HL-60/S4 (cell line): ENCODE measurements at regions not wholly inside any gene's neighbourhood (a gene's known extent, or its start where the extent isn't known, plus 50 kb on each side); places are given as distances from the start of the nearest gene placed in this dataset.
"Not testable (repeated sequence)": the region's sequence is repeated elsewhere in the genome, so short reads cannot be mapped to it uniquely, and the experiment has no call there.

Source experiments
- in situ Hi-C: fragments of 300-500 bp; cut with MboI; formaldehyde crosslinking; loops from 2 replicates; pipeline ENCODE4 v1.14.3; 2022; ENCODE audit warnings: low sequenced_read_pairs

- in situ Hi-C loops = no loop called here
These were observed 137.5 kb upstream of the SPRED1 start for GRCh38 chr15:38115121-38115520.

- in situ Hi-C loops = no loop called here
These were observed 134.9 kb upstream of the SPRED1 start for GRCh38 chr15:38117781-38118180.

GRCh38 chr15:38119865-38120264 is 132.8 kb upstream of the SPRED1 start:
- in situ Hi-C loops = not testable (repeated sequence)

GRCh38 chr15:38127306-38127771 is 125.3 kb upstream of the SPRED1 start:
- in situ Hi-C loops = no loop called here

GRCh38 chr15:38128341-38128781 is 124.3 kb upstream of the SPRED1 start:
- in situ Hi-C loops = no loop called here

GRCh38 chr15:38128921-38129320 is 123.7 kb upstream of the SPRED1 start:
- in situ Hi-C loops = no loop called here

- in situ Hi-C loops = no loop called here
These were observed 123.0 kb upstream of the SPRED1 start for GRCh38 chr15:38129531-38130204.

GRCh38 chr15:38130205-38130567 is 122.5 kb upstream of the SPRED1 start:
- in situ Hi-C loops = no loop called here

GRCh38 chr15:38130740-38131498 is 121.7 kb upstream of the SPRED1 start:
- in situ Hi-C loops = no loop called here

- in situ Hi-C loops = no loop called here
These were observed 118.4 kb upstream of the SPRED1 start for GRCh38 chr15:38134252-38134651.

GRCh38 chr15:38142195-38142594 is 110.4 kb upstream of the SPRED1 start:
- in situ Hi-C loops = not testable (repeated sequence)

- in situ Hi-C loops = no loop called here
These were observed 107.7 kb upstream of the SPRED1 start for GRCh38 chr15:38144921-38145320.

GRCh38 chr15:38145651-38146111 is 107.0 kb upstream of the SPRED1 start:
- in situ Hi-C loops = no loop called here

- in situ Hi-C loops = no loop called here
These were observed 105.4 kb upstream of the SPRED1 start for GRCh38 chr15:38147246-38147645.

GRCh38 chr15:38148471-38148870 is 104.2 kb upstream of the SPRED1 start:
- in situ Hi-C loops = no loop called here

- in situ Hi-C loops = no loop called here
These were observed 103.3 kb upstream of the SPRED1 start for GRCh38 chr15:38149315-38149714.

GRCh38 chr15:38150148-38150547 is 102.5 kb upstream of the SPRED1 start:
- in situ Hi-C loops = no loop called here

- in situ Hi-C loops = no loop called here
These were observed 101.8 kb upstream of the SPRED1 start for GRCh38 chr15:38150794-38151193.

- in situ Hi-C loops = no loop called here
These were observed 98.9 kb upstream of the SPRED1 start for GRCh38 chr15:38153781-38154180.

- in situ Hi-C loops = no loop called here
These were observed 98.4 kb upstream of the SPRED1 start for GRCh38 chr15:38154255-38154654.

GRCh38 chr15:38154837-38155236 is 97.8 kb upstream of the SPRED1 start:
- in situ Hi-C loops = no loop called here

- in situ Hi-C loops = no loop called here
These were observed 89.0 kb upstream of the SPRED1 start for GRCh38 chr15:38163658-38164057.
